Mesendoderm (in vitro differentiated cells): ENCODE measurements at regions not wholly inside any gene's neighbourhood (a gene's known extent, or its start where the extent isn't known, plus 50 kb on each side); places are given as distances from the start of the nearest gene placed in this dataset.
A peak's percentile ranks its signal among the peaks of the same experiment; 100 is the strongest.

ENCODE experiments used
- DNase-seq: peaks from one replicate; pipeline ENCODE4 v3.0.0; 2013
- H2AK5ac ChIP-seq: 2 replicates; pipeline ENCODE4 v1.6.1; 2013; ENCODE audit warnings: low read length, inconsistent platforms
- H2BK120ac ChIP-seq: 2 replicates; pipeline ENCODE4 v1.6.1; 2013; ENCODE audit warnings: low read depth, mild to moderate bottlenecking, low read length, moderate library complexity, mixed read lengths
- H2BK15ac ChIP-seq: replicated peaks from 2 replicates; pipeline ENCODE4 v1.6.1; 2013; ENCODE audit warnings: low read depth, mild to moderate bottlenecking, moderate library complexity
- H2BK5ac ChIP-seq: 2 replicates; pipeline ENCODE4 v1.6.1; 2013; ENCODE audit warnings: low read length, inconsistent platforms
- H3K18ac ChIP-seq: 2 replicates; pipeline ENCODE4 v1.6.1; 2013; ENCODE audit warnings: mild to moderate bottlenecking, low read length, mixed read lengths
- H3K23ac ChIP-seq: one replicate; pipeline ENCODE4 v1.6.1; 2013; ENCODE audit warnings: low read length
- H3K27ac ChIP-seq: 2 replicates; pipeline ENCODE4 v1.5.1; 2013; ENCODE audit warnings: low read depth, mild to moderate bottlenecking, inconsistent platforms, low read length, moderate library complexity
- H3K27me3 ChIP-seq: 2 replicates; pipeline ENCODE4 v1.6.1; 2013; ENCODE audit warnings: low read length, control low read depth, mild to moderate bottlenecking, inconsistent platforms; ENCODE audit not compliant: insufficient read depth, poor library complexity
- H3K36me3 ChIP-seq: 2 replicates; pipeline ENCODE4 v1.6.1; 2013; ENCODE audit warnings: low read length, inconsistent platforms; ENCODE audit not compliant: control insufficient read depth, insufficient read depth
- H3K4ac ChIP-seq: one replicate; pipeline ENCODE4 v1.6.1; 2013; ENCODE audit warnings: low read depth, mild to moderate bottlenecking, low read length, moderate library complexity
- H3K4me1 ChIP-seq: 2 replicates; pipeline ENCODE4 v1.6.1; 2013; ENCODE audit warnings: low read depth, low read length, inconsistent platforms; ENCODE audit not compliant: control insufficient read depth
- H3K4me2 ChIP-seq: 2 replicates; pipeline ENCODE4 v1.6.1; 2013; ENCODE audit warnings: low read length
- H3K4me3 ChIP-seq: 2 replicates; pipeline ENCODE4 v1.5.1; 2013; ENCODE audit warnings: mild to moderate bottlenecking, low read length
- H3K56ac ChIP-seq: one replicate; pipeline ENCODE4 v1.6.1; 2013; ENCODE audit warnings: low read length
- H3K79me1 ChIP-seq: 2 replicates; pipeline ENCODE4 v1.6.1; 2013; ENCODE audit warnings: low read length, inconsistent platforms
- H3K79me2 ChIP-seq: 2 replicates; pipeline ENCODE4 v1.6.1; 2013; ENCODE audit warnings: mild to moderate bottlenecking, low read length; ENCODE audit not compliant: control insufficient read depth, insufficient read depth
- H3K9ac ChIP-seq: 2 replicates; pipeline ENCODE4 v1.6.1; 2013; ENCODE audit warnings: low read length, inconsistent platforms
- H4K5ac ChIP-seq: one replicate; pipeline ENCODE4 v1.6.1; 2013; ENCODE audit warnings: low read length
- H4K8ac ChIP-seq: one replicate; pipeline ENCODE4 v1.6.1; 2013; ENCODE audit warnings: low read depth, mild to moderate bottlenecking, control low read depth, low read length, moderate library complexity
- WGBS: extraction: QIAGEN DNeasy Blood & Tissue Kit; methylation state at CpG from one replicate; pipeline ENCODE4 v1.1.7; 2013; ENCODE audit warnings: low lambda C conversion rate, missing lambda C conversion rate; ENCODE audit not compliant: insufficient coverage; ENCODE audit errors: extremely low coverage; 5-methylcytosine and 5-hydroxymethylcytosine counted together

DNA sequence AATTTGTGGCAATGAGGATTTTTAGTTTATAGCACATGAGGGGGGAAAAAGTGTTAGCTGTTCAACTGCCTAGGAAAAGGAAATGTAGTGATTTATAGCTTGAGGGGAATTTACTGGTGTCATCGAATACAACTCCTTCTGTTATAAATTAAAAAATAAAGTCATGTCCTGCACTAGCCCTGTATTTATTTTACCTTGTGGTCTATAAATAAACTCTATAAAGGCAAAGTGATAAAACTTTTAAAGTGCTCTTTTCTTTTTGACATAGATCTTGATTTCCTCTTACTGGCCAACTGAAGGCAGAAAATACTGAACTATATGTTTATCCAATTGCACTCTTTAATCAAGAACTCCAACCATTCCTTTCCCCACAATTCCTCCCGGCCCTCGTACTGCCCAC lies 672.1 kb upstream of the SLIT2 start:
- Histone ChIP-seq H3K27ac (no peak overlapping the region), H2BK15ac (no peak overlapping the region), H3K36me3 (no peaks in the 10 kb centered on the region), H3K56ac (no peak overlapping the region), H3K79me1 (no peaks in the 10 kb centered on the region), H2BK120ac (no peak overlapping the region), H3K4me3 (no peak overlapping the region), H3K4me1 (no peaks in the 10 kb centered on the region), H2AK5ac (no peak overlapping the region), H4K8ac (no peak overlapping the region), H3K23ac (no peak overlapping the region), H3K4me2 (no peak overlapping the region), H3K27me3 (no peaks in the 10 kb centered on the region), H3K79me2 (no peaks in the 10 kb centered on the region), H3K4ac (no peak overlapping the region), H4K5ac (no peak overlapping the region), H3K9ac (no peak overlapping the region), H2BK5ac (no peak overlapping the region), H3K18ac (no peak overlapping the region)
- no CpG with 5 or more reads among the region's 3 CpGs for WGBS
- DNase-seq = no peak

DNA sequence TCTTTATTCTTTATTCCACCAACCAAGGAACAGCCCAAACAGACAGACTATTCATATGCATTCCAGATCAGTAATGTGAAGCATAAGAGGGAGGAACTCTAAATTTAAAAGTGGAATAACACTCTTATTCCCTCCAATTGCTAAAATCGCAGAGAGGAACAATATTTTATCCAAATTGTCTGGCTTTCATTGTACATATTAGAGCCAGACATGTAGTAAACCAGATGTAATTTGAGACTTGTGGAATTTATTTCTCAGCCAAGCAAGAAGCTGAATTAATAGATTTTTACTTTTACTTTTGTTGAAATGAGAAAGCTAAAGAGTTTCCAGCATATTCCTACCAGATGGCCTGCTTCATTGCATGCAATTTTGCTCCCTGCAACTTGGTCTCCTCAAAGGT lies 674.6 kb upstream of the SLIT2 start:
- no peak overlapping the region for H2AK5ac ChIP-seq
- H3K79me1 ChIP-seq = no peaks in the 10 kb centered on the region
- no peaks in the 10 kb centered on the region for H3K36me3 ChIP-seq
- H3K23ac ChIP-seq = no peak overlapping the region
- H3K4me2 ChIP-seq = no peak overlapping the region
- no peak overlapping the region for H3K56ac ChIP-seq
- H2BK15ac ChIP-seq = no peak overlapping the region
- no peak overlapping the region for H3K4me3 ChIP-seq
- H3K79me2 ChIP-seq = no peaks in the 10 kb centered on the region
- H4K8ac ChIP-seq = no peak overlapping the region
- no peak overlapping the region for H3K18ac ChIP-seq
- no peaks in the 10 kb centered on the region for H3K4me1 ChIP-seq
- no peaks in the 10 kb centered on the region for H3K27me3 ChIP-seq
- no peak overlapping the region for H3K4ac ChIP-seq
- DNase-seq = no peak
- H2BK5ac ChIP-seq = no peak overlapping the region
- no peak overlapping the region for H3K9ac ChIP-seq
- no peak overlapping the region for H3K27ac ChIP-seq
- H4K5ac ChIP-seq = no peak overlapping the region
- WGBS = no CpG with 5 or more reads among the region's 1 CpG
- H2BK120ac ChIP-seq = no peak overlapping the region

DNA sequence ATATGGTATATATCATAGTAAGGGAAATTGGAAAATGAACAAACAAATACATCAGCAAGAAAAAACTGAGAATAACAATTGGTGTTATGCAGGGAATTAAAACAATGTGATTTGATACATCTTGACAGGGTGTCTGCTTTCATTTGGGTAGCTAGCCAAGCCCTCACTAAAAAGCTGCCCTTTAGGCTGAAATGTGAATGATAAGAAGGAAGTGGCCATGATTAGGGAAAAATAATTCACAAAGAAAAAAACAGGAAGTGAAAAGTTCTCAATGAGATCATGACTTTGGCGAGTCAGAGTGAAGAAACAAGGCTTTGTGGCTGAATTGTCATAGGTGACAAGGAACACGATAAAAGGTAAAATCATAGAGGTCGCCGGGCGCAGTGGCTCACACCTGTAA lies 675.8 kb upstream of the SLIT2 start:
- DNase-seq = no peak
- no peaks in the 10 kb centered on the region for H3K79me1 ChIP-seq
- H4K5ac ChIP-seq = no peak overlapping the region
- no peak overlapping the region for H3K9ac ChIP-seq
- no peak overlapping the region for H3K27ac ChIP-seq
- no peak overlapping the region for H3K56ac ChIP-seq
- H3K23ac ChIP-seq = no peak overlapping the region
- no CpG with 5 or more reads among the region's 5 CpGs for WGBS
- H2BK120ac ChIP-seq = no peak overlapping the region
- H3K4me3 ChIP-seq = no peak overlapping the region
- H2BK15ac ChIP-seq = no peak overlapping the region
- no peaks in the 10 kb centered on the region for H3K36me3 ChIP-seq
- no peak overlapping the region for H2BK5ac ChIP-seq
- no peak overlapping the region for H4K8ac ChIP-seq
- no peak overlapping the region for H3K4ac ChIP-seq
- no peak overlapping the region for H2AK5ac ChIP-seq
- no peaks in the 10 kb centered on the region for H3K4me1 ChIP-seq
- H3K18ac ChIP-seq = no peak overlapping the region
- H3K79me2 ChIP-seq = no peaks in the 10 kb centered on the region
- no peak overlapping the region for H3K4me2 ChIP-seq
- no peaks in the 10 kb centered on the region for H3K27me3 ChIP-seq

DNA sequence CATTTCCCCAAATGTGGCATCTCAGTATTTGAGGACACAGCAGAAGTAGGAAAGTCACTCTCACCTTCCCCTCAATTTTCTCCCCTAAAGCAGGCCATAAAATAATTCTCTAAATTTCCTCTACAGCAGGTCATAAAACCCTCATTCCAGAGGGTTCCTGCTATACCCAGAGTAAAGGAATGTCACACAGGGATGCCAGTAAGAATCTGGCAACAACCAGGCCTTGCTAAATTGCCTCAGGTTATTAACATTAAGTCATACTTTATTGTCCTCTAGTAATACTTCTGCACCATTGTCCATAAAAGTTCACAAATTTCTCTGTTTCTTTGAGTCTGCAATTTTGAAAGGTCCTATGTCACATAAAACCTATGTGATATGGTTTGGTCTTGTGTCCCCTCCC lies 685.7 kb upstream of the SLIT2 start:
- Histone ChIP-seq H3K56ac (no peak overlapping the region), H3K27ac (no peak overlapping the region), H3K18ac (no peak overlapping the region), H3K4me1 (no peaks in the 10 kb centered on the region), H3K79me1 (no peaks in the 10 kb centered on the region), H2BK120ac (no peak overlapping the region), H2BK5ac (no peak overlapping the region), H3K9ac (no peak overlapping the region), H4K8ac (no peak overlapping the region), H3K27me3 (no peaks in the 10 kb centered on the region), H2BK15ac (no peak overlapping the region), H2AK5ac (no peak overlapping the region), H3K4me2 (no peak overlapping the region), H3K79me2 (no peaks in the 10 kb centered on the region), H3K4me3 (no peak overlapping the region), H3K36me3 (no peaks in the 10 kb centered on the region), H3K23ac (no peak overlapping the region), H4K5ac (no peak overlapping the region), H3K4ac (no peak overlapping the region)
- DNase-seq = peak; percentile 22

DNA sequence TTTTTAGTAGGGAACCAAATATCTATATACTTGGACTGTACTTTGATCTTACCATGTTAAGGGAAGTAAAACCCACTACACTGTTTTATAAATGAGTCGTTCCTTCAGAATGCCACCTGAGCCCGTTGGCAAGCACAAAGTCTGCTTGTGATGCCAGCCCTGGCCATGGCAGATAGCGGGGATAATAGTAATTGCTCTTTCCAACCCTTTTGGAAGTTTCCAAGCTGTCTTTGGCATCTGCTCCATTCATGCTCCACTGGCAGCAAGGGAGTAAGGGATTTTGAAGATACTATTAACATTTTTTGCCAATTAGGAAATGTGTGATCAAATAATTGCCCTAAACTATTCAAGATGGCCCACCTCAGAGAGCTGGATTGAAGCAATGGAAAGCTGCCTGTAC lies 689.2 kb upstream of the SLIT2 start:
- no peaks in the 10 kb centered on the region for H3K79me1 ChIP-seq
- no peak overlapping the region for H3K18ac ChIP-seq
- H3K23ac ChIP-seq = no peak overlapping the region
- no peaks in the 10 kb centered on the region for H3K36me3 ChIP-seq
- H2BK15ac ChIP-seq = no peak overlapping the region
- H3K4me3 ChIP-seq = no peak overlapping the region
- no peak overlapping the region for H3K4me2 ChIP-seq
- H2BK5ac ChIP-seq = no peak overlapping the region
- H3K9ac ChIP-seq = no peak overlapping the region
- no peak overlapping the region for H2BK120ac ChIP-seq
- no peaks in the 10 kb centered on the region for H3K79me2 ChIP-seq
- no peaks in the 10 kb centered on the region for H3K27me3 ChIP-seq
- no peak overlapping the region for H4K8ac ChIP-seq
- no CpG with 5 or more reads among the region's 3 CpGs for WGBS
- H3K27ac ChIP-seq = no peak overlapping the region
- H3K56ac ChIP-seq = no peak overlapping the region
- no peaks in the 10 kb centered on the region for H3K4me1 ChIP-seq
- H4K5ac ChIP-seq = no peak overlapping the region
- no peak overlapping the region for H3K4ac ChIP-seq
- H2AK5ac ChIP-seq = no peak overlapping the region
- no peak for DNase-seq

DNA sequence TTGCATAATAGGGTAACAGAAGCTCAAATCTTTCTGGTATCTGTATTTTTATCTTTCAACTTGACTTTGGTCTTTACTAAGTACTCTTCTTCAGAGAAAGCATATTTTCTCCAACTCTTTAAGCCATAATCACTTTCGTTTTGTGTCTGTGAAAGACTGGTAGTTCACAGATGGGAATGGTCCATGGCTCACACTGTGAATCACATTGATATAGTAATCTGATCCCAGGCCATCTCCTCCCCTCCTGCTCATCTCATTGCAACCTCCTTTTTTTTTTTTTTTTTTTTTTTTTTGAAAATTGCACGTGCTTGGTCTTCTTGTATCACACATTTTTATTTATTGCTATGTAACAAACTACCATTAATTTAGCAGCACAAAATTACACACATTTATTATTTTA lies 694.5 kb upstream of the SLIT2 start:
- Histone ChIP-seq H2BK15ac (no peak overlapping the region), H3K56ac (no peak overlapping the region), H3K9ac (no peak overlapping the region), H3K23ac (no peak overlapping the region), H2BK5ac (no peak overlapping the region), H3K18ac (no peak overlapping the region), H3K4me3 (no peak overlapping the region), H3K4ac (no peak overlapping the region), H4K5ac (no peak overlapping the region), H2AK5ac (no peak overlapping the region), H3K4me2 (no peak overlapping the region), H3K79me1 (no peaks in the 10 kb centered on the region), H3K27ac (no peak overlapping the region), H4K8ac (no peak overlapping the region), H3K36me3 (no peaks in the 10 kb centered on the region), H3K27me3 (no peaks in the 10 kb centered on the region), H3K4me1 (no peaks in the 10 kb centered on the region), H2BK120ac (no peak overlapping the region), H3K79me2 (no peaks in the 10 kb centered on the region)
- WGBS = no CpG with 5 or more reads among the region's 2 CpGs
- DNase-seq = no peak
